ENCODE measurements at regions not wholly inside any gene's neighbourhood (a gene's known extent, or its start where the extent isn't known, plus 50 kb on each side); places are given as distances from the start of the nearest gene placed in this dataset.
A peak's percentile ranks its signal among the peaks of the same experiment; 100 is the strongest.

DNA sequence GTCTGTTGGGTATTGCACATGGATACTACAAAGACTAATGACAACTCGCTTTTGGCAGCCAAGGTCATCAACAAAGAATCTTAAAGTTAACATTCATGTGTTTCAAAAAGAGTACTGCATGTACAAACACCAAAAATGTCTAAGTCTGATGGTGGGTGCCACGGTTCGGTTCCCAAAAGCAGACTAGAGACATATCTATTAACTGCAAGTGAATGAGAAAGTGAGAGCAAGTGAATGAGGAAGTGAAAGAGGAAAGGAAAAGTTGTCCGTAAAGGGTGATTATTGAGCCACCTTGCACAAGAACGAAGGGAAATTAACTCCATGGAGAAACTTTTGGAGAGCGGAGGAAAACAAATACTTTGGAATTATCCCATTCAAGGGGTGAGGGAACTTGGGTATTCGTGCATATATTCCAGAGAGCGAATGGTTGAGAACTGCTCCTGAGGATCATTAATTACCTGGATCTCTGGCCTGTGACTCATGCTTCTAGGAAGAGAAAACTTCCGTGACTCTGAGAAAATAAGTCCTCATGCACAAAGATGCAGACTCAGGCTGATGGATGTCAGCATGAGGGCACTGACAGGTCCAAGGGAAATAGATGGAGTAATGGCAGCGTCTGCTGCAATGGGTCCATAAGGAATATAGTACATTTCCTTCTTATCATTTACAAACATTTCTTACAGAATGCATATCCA is 336.5 kb upstream of the TGFBR2 start:
- peak; percentile 3 for DNase-seq

DNA sequence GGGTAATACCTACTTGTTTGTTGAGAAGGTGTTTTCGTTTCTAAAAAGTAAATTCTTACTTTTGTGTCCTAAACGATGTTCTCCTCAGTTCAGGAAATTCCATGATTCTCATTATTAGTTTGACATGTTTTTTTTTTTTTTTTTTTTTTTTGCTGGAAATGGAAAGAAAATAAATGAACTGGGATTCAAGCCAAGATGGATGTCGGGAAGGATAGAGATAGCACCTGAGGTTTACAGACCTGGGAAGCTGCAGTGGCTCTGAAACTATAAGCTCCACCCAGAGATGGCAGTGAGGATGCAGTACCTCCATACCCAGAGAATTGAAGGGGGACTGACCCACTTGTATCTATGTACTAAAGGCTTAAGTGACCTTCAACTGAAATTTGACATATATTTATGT is 334.6 kb upstream of the TGFBR2 start:
- DNase-seq = no peak

GRCh38 chr3:30273304-30274072 is 332.9 kb upstream of the TGFBR2 start:
- DNase-seq = no peak

- DNase-seq = no peak
Measured at GRCh38 chr3:30277494-30277893, 328.9 kb upstream of the TGFBR2 start.

- DNase-seq = no peak
Measured at GRCh38 chr3:30281526-30281925, 324.9 kb upstream of the TGFBR2 start.

DNA sequence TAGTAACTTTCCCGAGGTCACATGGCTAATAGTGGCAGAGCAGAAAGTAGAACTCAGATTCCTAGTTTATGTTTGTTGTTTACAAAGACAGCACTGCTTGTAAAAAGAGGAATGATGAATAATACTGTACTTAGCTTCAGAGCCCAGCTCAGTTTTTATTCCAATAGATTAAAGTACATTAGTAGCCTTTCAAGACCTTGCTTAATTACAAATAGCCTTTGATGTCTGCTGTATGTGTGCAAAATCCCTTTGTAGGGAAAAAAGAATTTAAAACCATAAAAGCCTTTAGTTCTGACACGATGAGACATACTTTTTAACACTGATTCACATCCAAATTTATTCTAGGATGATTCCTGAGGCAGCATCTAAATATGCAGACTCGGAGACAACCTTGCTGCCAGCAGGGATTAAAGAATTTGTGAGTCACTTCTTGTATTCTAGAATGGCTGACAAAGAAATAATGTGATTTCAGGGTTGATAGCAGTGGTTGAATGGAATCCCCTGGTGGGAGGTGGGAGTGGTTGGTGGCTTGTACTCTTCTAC is 324.2 kb upstream of the TGFBR2 start:
- DNase-seq = no peak

DNA sequence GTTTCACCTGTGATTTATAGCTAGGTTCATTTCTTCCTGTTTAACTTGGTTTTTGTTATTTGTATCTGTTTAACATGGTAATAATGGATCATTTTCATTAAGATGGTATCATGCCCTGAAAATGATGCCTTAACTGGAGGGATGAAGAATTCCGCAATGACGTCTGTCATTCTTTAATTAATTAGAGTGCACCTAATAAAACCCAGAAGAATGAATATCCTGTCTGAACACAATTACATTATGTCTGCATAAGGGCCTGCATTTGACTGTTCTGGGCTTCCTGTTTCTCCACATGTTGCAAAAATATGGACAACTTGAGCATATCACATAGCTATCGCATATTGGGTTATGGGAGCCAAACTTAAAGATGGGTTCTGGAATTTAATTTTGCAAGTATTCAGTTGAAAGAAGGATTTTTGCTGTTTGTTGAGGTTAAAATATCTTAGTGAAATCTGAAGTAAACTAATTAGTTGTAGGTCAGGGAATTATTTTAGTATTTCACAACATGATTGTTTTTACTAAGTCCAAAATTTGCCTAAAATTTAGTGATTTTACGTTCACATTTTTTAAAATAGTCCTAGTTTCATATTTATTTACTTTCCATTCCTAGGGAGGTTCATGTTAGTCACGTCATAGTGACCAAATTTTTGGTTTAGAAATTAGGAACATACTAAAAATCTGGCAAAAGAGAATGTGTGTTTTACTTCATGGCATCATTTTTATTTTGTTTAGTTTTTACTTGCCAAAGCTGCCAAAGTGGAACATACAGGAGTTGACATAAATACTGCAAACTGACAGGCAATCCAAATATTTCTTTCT is 321.0 kb upstream of the TGFBR2 start:
- DNase-seq = no peak

DNA sequence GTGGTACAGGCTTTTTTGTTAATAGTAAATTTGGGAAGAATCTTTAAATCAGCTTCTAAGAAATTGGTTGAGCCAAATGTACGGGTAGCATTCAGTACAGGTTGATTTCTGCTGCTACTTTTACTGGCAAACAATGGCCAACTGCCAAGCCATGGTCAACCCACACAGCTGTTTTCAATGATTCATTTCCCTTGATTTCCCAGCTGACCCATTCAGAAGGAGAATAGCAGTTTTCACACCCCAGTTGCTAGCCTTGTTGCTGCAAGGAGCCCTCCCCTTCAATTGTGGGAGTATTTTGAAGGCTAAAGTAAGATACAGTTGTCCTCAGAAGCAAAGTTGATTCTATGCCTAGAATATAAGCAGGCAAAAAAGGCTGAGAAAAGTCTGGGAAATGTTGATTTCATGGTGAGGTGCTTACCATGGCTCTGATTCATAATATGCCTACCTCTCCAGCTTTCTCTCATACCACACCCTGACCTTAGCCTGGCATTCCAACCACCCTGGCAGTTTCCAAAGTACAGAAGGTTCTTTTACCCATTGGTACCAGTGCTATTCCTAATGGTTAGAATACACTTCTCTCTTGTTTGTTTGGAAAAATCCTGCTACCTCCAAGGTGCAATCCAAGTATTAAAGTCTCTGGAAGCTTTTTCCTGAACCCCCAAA is 320.3 kb upstream of the TGFBR2 start:
- no peak for DNase-seq

- no peak for DNase-seq
Measured at GRCh38 chr3:30286811-30287210, 319.6 kb upstream of the TGFBR2 start.

GRCh38 chr3:30288830-30289229 is 317.6 kb upstream of the TGFBR2 start:
- no peak for DNase-seq

GRCh38 chr3:30289324-30289723 is 317.1 kb upstream of the TGFBR2 start:
- no peak for DNase-seq

DNA sequence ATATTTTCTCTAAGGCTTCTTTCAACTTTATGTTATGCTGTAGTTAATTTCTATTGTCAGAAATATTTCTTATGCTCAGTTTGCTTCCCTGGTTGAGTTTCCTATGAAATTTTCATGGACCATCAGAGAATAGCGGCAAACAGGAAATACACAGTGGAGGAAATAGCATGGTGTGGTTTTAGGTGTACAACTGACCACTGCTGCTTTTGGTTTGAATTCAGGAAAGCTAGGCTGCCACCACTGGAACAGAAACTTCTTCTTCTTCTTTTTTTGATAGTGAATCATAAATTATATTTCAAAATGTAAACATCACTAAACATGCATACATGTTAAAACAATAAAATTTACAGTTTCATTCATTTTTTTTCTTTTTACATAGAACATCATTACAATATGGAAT is 316.6 kb upstream of the TGFBR2 start:
- DNase-seq = no peak

DNA sequence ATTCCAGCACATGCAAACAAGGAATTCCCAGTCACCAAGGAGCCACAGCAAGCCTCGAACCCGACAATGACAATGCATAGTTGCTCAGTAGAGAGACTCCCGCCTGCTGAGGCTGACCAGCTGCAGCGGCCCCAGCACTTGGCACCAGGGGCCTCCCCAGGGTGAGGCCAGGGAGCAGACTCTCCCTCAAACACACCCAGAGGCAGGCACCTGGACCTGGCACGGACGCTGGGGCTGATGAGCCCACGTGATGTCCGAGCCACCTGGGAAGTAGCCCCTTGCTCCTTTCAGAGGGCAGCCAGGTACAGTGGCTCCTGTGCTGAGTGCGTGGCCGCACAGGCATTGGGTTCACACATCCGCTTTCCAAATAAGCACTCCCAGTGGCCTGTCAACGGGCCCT is 315.9 kb upstream of the TGFBR2 start:
- no peak for DNase-seq

DNA sequence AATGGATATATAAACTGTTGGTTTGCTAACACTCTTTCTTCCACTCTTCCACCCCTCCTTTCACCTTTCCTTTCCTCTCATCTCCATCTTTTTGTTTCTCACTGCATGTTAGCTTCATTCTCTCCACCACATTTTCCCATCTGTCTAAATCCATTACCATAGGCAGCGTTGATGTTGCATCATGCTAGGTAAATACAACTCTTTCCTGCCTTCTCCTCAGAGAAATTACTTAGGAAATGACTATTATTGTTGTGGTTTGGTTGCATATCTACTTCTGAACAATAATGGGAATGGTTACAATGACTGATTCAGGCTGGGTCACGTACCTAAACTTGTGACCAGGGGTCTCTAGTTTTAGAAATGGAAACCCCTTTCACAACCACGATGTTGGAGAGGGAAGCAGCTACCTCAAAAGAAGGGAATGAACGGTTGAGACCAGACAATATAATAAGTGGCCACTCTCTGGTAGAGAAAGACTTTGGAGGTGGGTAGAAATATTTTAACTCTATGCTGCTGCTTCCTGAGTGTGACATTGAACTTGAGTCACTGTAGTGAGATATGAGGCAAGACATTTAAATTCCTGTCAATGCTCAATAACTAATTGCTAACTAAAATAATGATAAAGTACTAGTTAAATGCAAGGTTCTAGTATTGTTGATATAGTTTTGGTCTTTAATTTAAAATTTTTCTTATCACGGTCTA is 314.1 kb upstream of the TGFBR2 start:
- no peak for DNase-seq

- DNase-seq = no peak
Measured at GRCh38 chr3:30293621-30294240, 312.7 kb upstream of the TGFBR2 start.

DNA sequence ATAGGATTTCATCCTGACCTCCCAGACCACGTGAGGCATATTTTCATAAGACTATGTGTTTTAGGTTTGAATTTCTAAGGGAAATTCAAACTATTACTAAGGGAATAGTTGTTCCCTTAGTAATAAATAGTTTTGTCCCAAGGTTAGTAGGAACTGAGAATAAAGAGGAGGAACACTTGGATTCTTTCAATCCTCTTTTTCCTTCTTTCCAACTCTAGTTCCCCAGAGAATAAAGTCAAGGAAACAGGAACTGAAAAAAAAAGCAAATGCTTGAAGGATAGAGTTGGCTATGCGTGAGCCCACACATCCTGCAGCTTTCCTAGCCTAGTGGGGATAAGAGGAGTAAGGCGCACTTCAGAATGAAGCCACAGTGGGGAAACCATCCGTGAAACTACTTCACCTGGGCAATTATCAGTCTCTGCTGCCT is 312.1 kb upstream of the TGFBR2 start:
- DNase-seq = no peak

GRCh38 chr3:30297112-30297511 is 309.3 kb upstream of the TGFBR2 start:
- DNase-seq = no peak

DNA sequence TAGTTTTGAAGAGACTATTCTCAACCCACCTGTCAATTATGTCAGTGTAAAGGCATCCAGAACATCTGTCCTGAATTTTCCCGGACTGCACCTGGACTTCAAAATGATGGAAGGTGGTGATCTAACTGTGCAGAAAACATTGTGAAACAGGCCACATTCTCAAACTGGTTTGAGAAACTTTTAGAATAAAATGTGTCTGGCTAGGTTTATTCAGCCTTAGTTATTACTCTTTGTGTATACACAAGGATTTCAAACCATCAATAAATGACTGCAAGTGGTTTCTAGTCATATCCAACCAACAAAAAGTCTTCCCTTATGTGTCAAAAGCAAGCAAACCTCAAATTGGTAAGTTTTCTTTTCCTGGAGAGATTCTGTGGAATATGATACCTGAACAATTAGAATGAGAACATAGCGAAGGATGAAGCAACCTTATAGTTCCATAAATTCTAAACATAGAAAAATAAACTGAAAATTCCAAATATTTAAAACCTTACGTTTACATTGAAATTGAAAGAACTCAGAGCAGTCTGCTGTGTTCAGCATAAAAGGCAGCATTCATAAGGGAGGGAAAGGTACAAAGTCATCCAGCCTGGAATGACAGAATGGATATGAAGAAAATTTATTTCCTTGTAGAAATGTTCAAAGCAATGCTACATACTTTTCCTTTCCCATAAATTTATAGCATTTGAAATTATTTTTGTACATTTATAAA is 306.6 kb upstream of the TGFBR2 start:
- DNase-seq = no peak

- DNase-seq = no peak
Measured at GRCh38 chr3:30300809-30301208, 305.6 kb upstream of the TGFBR2 start.

- no peak for DNase-seq
Measured at GRCh38 chr3:30302027-30302426, 304.4 kb upstream of the TGFBR2 start.

- no peak for DNase-seq
Measured at GRCh38 chr3:30303770-30304169, 302.6 kb upstream of the TGFBR2 start.

Measured in RPMI8226 (cell line).